ENCODE measurements at regions not wholly inside any gene's neighbourhood (a gene's known extent, or its start where the extent isn't known, plus 50 kb on each side); places are given as distances from the start of the nearest gene placed in this dataset. TPM values are rescaled to one million over a fixed set of nuclear protein-coding genes. Genes with fewer than 3 reads are reported as not detected.
"Not testable (repeated sequence)": the region's sequence is repeated elsewhere in the genome, so short reads cannot be mapped to it uniquely, and the experiment has no call there.

- not testable (repeated sequence) for H3K23ac ChIP-seq (ENCODE audit: low read depth, low read length, poor library complexity); H3K4me3 ChIP-seq (ENCODE audit: low read length in 2 of 2); H2BK120ac ChIP-seq (ENCODE audit: low read depth, low read length); H3K36me3 ChIP-seq (replicated peaks in 1 of 2; ENCODE audit: control insufficient read depth in 2 of 2, insufficient read depth in 2 of 2, low read length in 2 of 2); H2BK5ac ChIP-seq (ENCODE audit: low read length); H3K9ac ChIP-seq (ENCODE audit: low read depth, low read length, poor library complexity); H2AFZ ChIP-seq (ENCODE audit: low read length); H3K27ac ChIP-seq (replicated peaks; ENCODE audit: low read length); DNase-seq (ENCODE audit: low spot score); H2BK12ac ChIP-seq (ENCODE audit: low read length); H3K14ac ChIP-seq (ENCODE audit: low read length); H3K4me1 ChIP-seq (ENCODE audit: control insufficient read depth in 2 of 2, insufficient read depth in 1 of 2, low read depth in 1 of 2, low read length in 2 of 2); H2AK5ac ChIP-seq (ENCODE audit: low read depth, low read length); H3K18ac ChIP-seq (ENCODE audit: low read length); H3K27me3 ChIP-seq (ENCODE audit: control insufficient read depth in 3 of 3, insufficient read depth in 3 of 3, low read depth in 1 of 3, low read length in 3 of 3); H4K8ac ChIP-seq (ENCODE audit: low read depth, low read length); H3K4me2 ChIP-seq (ENCODE audit: insufficient read depth, low read length, poor library complexity, severe bottlenecking); H2BK15ac ChIP-seq (ENCODE audit: low read length); H3K79me1 ChIP-seq (ENCODE audit: low read depth, low read length); H3K4ac ChIP-seq (ENCODE audit: low read length); H3K9me3 ChIP-seq (replicated peaks in 1 of 2; ENCODE audit: control insufficient read depth in 2 of 2, insufficient read depth in 1 of 2, low read depth in 1 of 2, low read length in 2 of 2); H4K91ac ChIP-seq (ENCODE audit: low read depth, low read length, poor library complexity)
- no CpG with 5 or more reads among the region's 15 CpGs for WGBS, 2 donors (ENCODE audit: extremely low coverage in 2 of 2, insufficient read length in 2 of 2, insufficient replicate concordance in 1 of 2)
Measured at GRCh38 chr4:115178687-115179086, 65.3 kb upstream of the NDST4 start.

GRCh38 chr4:115171220-115171619, 57.8 kb upstream of the NDST4 start:
- H3K4me3 ChIP-seq (ENCODE audit: low read length in 2 of 2), result no peak overlapping the region
- no peak overlapping the region for H3K4me2 ChIP-seq (ENCODE audit: insufficient read depth, low read length, poor library complexity, severe bottlenecking)
- H3K18ac ChIP-seq (ENCODE audit: low read length), result no peak overlapping the region
- H3K14ac ChIP-seq (ENCODE audit: low read length), result no peak overlapping the region
- no peak overlapping the region for H2BK5ac ChIP-seq (ENCODE audit: low read length)
- no peak overlapping the region for H3K27ac ChIP-seq (replicated peaks; ENCODE audit: low read length)
- H3K4ac ChIP-seq (ENCODE audit: low read length), result no peak overlapping the region
- H3K27me3 ChIP-seq (ENCODE audit: control insufficient read depth in 3 of 3, insufficient read depth in 3 of 3, low read depth in 1 of 3, low read length in 3 of 3), result no peaks in the 10 kb centered on the region
- no peak overlapping the region for H2AK5ac ChIP-seq (ENCODE audit: low read depth, low read length)
- no peaks in the 10 kb centered on the region for H3K9me3 ChIP-seq (replicated peaks in 1 of 2; ENCODE audit: control insufficient read depth in 2 of 2, insufficient read depth in 1 of 2, low read depth in 1 of 2, low read length in 2 of 2)
- H2BK15ac ChIP-seq (ENCODE audit: low read length), result no peak overlapping the region
- no peak overlapping the region for H2AFZ ChIP-seq (ENCODE audit: low read length)
- H3K4me1 ChIP-seq (ENCODE audit: control insufficient read depth in 2 of 2, insufficient read depth in 1 of 2, low read depth in 1 of 2, low read length in 2 of 2), result no peaks in the 10 kb centered on the region
- H4K91ac ChIP-seq (ENCODE audit: low read depth, low read length, poor library complexity), result no peak overlapping the region
- no peaks in the 10 kb centered on the region for H3K79me1 ChIP-seq (ENCODE audit: low read depth, low read length)
- no peak overlapping the region for H3K23ac ChIP-seq (ENCODE audit: low read depth, low read length, poor library complexity)
- H2BK120ac ChIP-seq (ENCODE audit: low read depth, low read length), result no peak overlapping the region
- no peak for DNase-seq (ENCODE audit: low spot score)
- no peak overlapping the region for H2BK12ac ChIP-seq (ENCODE audit: low read length)
- H3K9ac ChIP-seq (ENCODE audit: low read depth, low read length, poor library complexity), result no peak overlapping the region
- no peaks in the 10 kb centered on the region for H3K36me3 ChIP-seq (replicated peaks in 1 of 2; ENCODE audit: control insufficient read depth in 2 of 2, insufficient read depth in 2 of 2, low read length in 2 of 2)
- H4K8ac ChIP-seq (ENCODE audit: low read depth, low read length), result no peak overlapping the region
- no CpG with 5 or more reads among the region's 1 CpG for WGBS, 2 donors (ENCODE audit: extremely low coverage in 2 of 2, insufficient read length in 2 of 2, insufficient replicate concordance in 1 of 2)

DNA sequence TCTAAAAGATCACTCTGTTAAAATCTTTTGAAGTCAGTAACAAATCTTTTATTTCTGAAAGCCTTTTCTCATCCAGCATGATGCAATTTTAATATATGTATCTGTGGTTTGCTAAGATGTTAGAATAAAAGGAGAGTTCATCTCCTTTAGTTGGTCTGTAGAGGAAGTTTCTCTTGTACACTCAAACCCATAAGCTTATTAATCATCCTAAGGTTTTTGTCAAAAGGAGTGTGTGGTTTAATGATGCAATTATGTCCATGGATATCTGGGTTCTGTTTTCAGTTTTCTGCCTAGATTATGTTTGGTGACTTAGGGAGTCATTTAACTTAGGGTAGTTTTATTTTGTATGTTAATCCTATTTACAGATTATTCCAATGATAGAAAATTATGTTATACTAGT, 52.1 kb upstream of the NDST4 start:
- H2BK5ac ChIP-seq (ENCODE audit: low read length), result no peak overlapping the region
- no peak overlapping the region for H2AK5ac ChIP-seq (ENCODE audit: low read depth, low read length)
- H2BK15ac ChIP-seq (ENCODE audit: low read length), result no peak overlapping the region
- no peak for DNase-seq (ENCODE audit: low spot score)
- H3K18ac ChIP-seq (ENCODE audit: low read length), result no peak overlapping the region
- no peak overlapping the region for H3K4me2 ChIP-seq (ENCODE audit: insufficient read depth, low read length, poor library complexity, severe bottlenecking)
- no peaks in the 10 kb centered on the region for H3K4me1 ChIP-seq (ENCODE audit: control insufficient read depth in 2 of 2, insufficient read depth in 1 of 2, low read depth in 1 of 2, low read length in 2 of 2)
- no peaks in the 10 kb centered on the region for H3K27me3 ChIP-seq (ENCODE audit: control insufficient read depth in 3 of 3, insufficient read depth in 3 of 3, low read depth in 1 of 3, low read length in 3 of 3)
- no peak overlapping the region for H2BK12ac ChIP-seq (ENCODE audit: low read length)
- no peak overlapping the region for H2BK120ac ChIP-seq (ENCODE audit: low read depth, low read length)
- H4K91ac ChIP-seq (ENCODE audit: low read depth, low read length, poor library complexity), result no peak overlapping the region
- no peaks in the 10 kb centered on the region for H3K36me3 ChIP-seq (replicated peaks in 1 of 2; ENCODE audit: control insufficient read depth in 2 of 2, insufficient read depth in 2 of 2, low read length in 2 of 2)
- no peak overlapping the region for H3K4ac ChIP-seq (ENCODE audit: low read length)
- H2AFZ ChIP-seq (ENCODE audit: low read length), result no peak overlapping the region
- H3K9ac ChIP-seq (ENCODE audit: low read depth, low read length, poor library complexity), result no peak overlapping the region
- H3K9me3 ChIP-seq (replicated peaks in 1 of 2; ENCODE audit: control insufficient read depth in 2 of 2, insufficient read depth in 1 of 2, low read depth in 1 of 2, low read length in 2 of 2), result no peaks in the 10 kb centered on the region
- no peak overlapping the region for H3K27ac ChIP-seq (replicated peaks; ENCODE audit: low read length)
- H3K79me1 ChIP-seq (ENCODE audit: low read depth, low read length), result no peaks in the 10 kb centered on the region
- no peak overlapping the region for H3K4me3 ChIP-seq (ENCODE audit: low read length in 2 of 2)
- H3K14ac ChIP-seq (ENCODE audit: low read length), result no peak overlapping the region
- no peak overlapping the region for H4K8ac ChIP-seq (ENCODE audit: low read depth, low read length)
- H3K23ac ChIP-seq (ENCODE audit: low read depth, low read length, poor library complexity), result no peak overlapping the region

Small RNA genes in the stretch of these regions (small RNA-seq; reads per million reads assigned to genes)
- not detected for gene RNU6-119P (ENCODE audit: insufficient read depth)

Measured in neuronal stem cell (in vitro differentiated cells).